ENCODE measurements at regions not wholly inside any gene's neighbourhood (a gene's known extent, or its start where the extent isn't known, plus 50 kb on each side); places are given as distances from the start of the nearest gene placed in this dataset.

DNA sequence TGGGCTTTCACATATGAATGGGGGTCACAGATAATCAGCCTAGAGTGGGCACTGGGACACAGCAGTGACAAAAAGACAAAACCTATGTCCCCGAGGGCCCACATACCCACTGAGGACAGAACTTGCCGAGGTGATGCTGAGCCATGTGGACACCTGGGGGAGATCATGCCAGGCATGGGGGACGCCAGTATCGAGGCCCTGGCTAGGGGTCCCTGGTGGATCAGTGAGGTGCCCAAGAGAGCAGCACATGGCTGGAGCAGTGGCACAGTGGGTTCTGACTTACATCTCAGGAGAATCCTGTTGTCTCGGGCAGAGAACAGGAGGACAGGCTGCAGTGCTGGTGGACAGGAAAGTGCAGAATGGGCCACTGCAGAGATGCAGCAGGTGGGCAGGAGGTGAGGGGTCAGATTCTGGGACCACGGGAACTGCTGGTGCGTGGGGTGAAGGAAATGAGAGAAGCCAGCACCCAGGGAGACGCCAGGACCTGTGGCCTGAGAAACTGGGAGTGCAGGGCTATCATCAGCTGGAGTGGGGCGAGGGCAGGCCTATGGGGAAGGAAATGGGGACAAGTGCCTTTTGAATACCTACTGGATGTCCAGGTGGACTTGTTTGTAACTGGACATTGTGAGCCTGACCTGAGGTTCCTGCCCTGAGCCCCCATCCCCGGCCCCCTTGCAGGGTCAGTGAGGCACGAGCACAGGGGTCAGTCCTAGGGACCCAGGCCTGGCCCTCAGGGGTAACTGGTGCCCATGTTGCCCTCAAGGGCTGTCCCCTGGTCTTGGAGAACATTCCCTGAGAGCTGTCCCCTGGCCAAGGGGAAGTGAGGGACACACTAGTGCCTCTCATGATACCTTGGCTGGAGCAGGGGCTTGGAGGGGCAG lies 91.2 kb upstream of the RET start:
- H2BK15ac ChIP-seq (ENCODE audit: low read depth, poor library complexity, severe bottlenecking): no peak overlapping the region
- H3K14ac ChIP-seq (ENCODE audit: low read length in 2 of 2): no peak overlapping the region
- H4K8ac ChIP-seq (ENCODE audit: low read length): no peak overlapping the region
- no peak for DNase-seq
- no peak overlapping the region for H3K27ac ChIP-seq (ENCODE audit: low read length, poor library complexity, severe bottlenecking)
- H3K4me1 ChIP-seq (ENCODE audit: control insufficient read depth, insufficient read depth, low read depth, low read length): peaks cover 2% of the 10 kb centered on the region
- H3K23ac ChIP-seq (ENCODE audit: low read length in 2 of 2): no peak overlapping the region
- H4K91ac ChIP-seq (ENCODE audit: low read length): no peak overlapping the region
- H3K27me3 ChIP-seq (ENCODE audit: control insufficient read depth in 1 of 2, insufficient read depth in 1 of 2, low read length in 2 of 2): no peaks in the 10 kb centered on the region
- 82% methylated on average over 11 of the region's 11 CpGs for WGBS
- no peak overlapping the region for H2BK5ac ChIP-seq (ENCODE audit: low read depth, low read length, poor library complexity, severe bottlenecking)
- H3K18ac ChIP-seq (ENCODE audit: low read depth in 1 of 2, low read length in 2 of 2): no peak overlapping the region
- H3K36me3 ChIP-seq (ENCODE audit: control insufficient read depth in 1 of 2, insufficient read depth in 2 of 2, low read depth in 1 of 2, low read length in 2 of 2): no peaks in the 10 kb centered on the region
- no peak overlapping the region for H3K4ac ChIP-seq (ENCODE audit: low read depth in 1 of 2, low read length in 2 of 2)
- no peak overlapping the region for H3K9ac ChIP-seq (ENCODE audit: low read length)
- H2AFZ ChIP-seq (ENCODE audit: low read depth, low read length): no peak overlapping the region
- H2BK120ac ChIP-seq (ENCODE audit: low read depth, low read length): no peak overlapping the region
- no peaks in the 10 kb centered on the region for H3K9me3 ChIP-seq (ENCODE audit: control insufficient read depth, low read length)
- no peak overlapping the region for H3K4me2 ChIP-seq (ENCODE audit: low read length, poor library complexity, severe bottlenecking)
- H2AK5ac ChIP-seq (ENCODE audit: low read length, severe bottlenecking): no peak overlapping the region
- H3K79me1 ChIP-seq (replicated peaks; ENCODE audit: low read length, poor library complexity, severe bottlenecking): no peaks in the 10 kb centered on the region
- no peak overlapping the region for H3K4me3 ChIP-seq (ENCODE audit: insufficient read depth in 1 of 2, low read depth in 1 of 2, low read length in 2 of 2)
- H2BK12ac ChIP-seq (ENCODE audit: low read length in 2 of 2): no peak overlapping the region

DNA sequence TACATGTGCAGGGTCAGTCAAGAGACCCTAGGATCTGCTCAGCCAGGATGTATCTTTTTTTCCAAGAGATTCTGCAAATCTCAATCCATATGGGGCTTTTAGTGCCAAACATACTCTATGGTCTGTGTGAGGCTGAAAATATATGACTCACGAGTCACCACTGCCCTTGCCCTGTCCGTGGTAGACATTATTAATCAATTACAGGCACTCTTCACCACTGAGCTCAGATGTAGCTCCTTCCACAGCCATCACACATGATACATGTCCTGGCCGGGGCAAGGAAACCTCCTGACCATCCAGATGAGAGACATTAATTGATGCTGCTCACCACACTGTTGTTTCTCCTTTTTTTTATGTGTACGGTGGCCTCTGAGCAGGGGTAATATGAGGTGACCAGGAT lies 90.2 kb upstream of the RET start:
- no peak overlapping the region for H3K4me2 ChIP-seq (ENCODE audit: low read length, poor library complexity, severe bottlenecking)
- no peak overlapping the region for H2AK5ac ChIP-seq (ENCODE audit: low read length, severe bottlenecking)
- no peak overlapping the region for H3K9ac ChIP-seq (ENCODE audit: low read length)
- no peak overlapping the region for H2AFZ ChIP-seq (ENCODE audit: low read depth, low read length)
- H3K27ac ChIP-seq (ENCODE audit: low read length, poor library complexity, severe bottlenecking): no peak overlapping the region
- no peaks in the 10 kb centered on the region for H3K79me1 ChIP-seq (replicated peaks; ENCODE audit: low read length, poor library complexity, severe bottlenecking)
- no peak overlapping the region for H3K4me3 ChIP-seq (ENCODE audit: insufficient read depth in 1 of 2, low read depth in 1 of 2, low read length in 2 of 2)
- 60% methylated on average over 4 of the region's 4 CpGs for WGBS
- H2BK5ac ChIP-seq (ENCODE audit: low read depth, low read length, poor library complexity, severe bottlenecking): no peak overlapping the region
- no peak overlapping the region for H4K8ac ChIP-seq (ENCODE audit: low read length)
- no peak overlapping the region for H4K91ac ChIP-seq (ENCODE audit: low read length)
- no peak overlapping the region for H3K23ac ChIP-seq (ENCODE audit: low read length in 2 of 2)
- H3K14ac ChIP-seq (ENCODE audit: low read length in 2 of 2): no peak overlapping the region
- no peak overlapping the region for H3K4ac ChIP-seq (ENCODE audit: low read depth in 1 of 2, low read length in 2 of 2)
- no peaks in the 10 kb centered on the region for H3K36me3 ChIP-seq (ENCODE audit: control insufficient read depth in 1 of 2, insufficient read depth in 2 of 2, low read depth in 1 of 2, low read length in 2 of 2)
- H2BK12ac ChIP-seq (ENCODE audit: low read length in 2 of 2): no peak overlapping the region
- H3K18ac ChIP-seq (ENCODE audit: low read depth in 1 of 2, low read length in 2 of 2): no peak overlapping the region
- H2BK120ac ChIP-seq (ENCODE audit: low read depth, low read length): no peak overlapping the region
- no peak for DNase-seq
- H3K9me3 ChIP-seq (ENCODE audit: control insufficient read depth, low read length): no peaks in the 10 kb centered on the region
- H3K4me1 ChIP-seq (ENCODE audit: control insufficient read depth, insufficient read depth, low read depth, low read length): peaks cover 2% of the 10 kb centered on the region
- H2BK15ac ChIP-seq (ENCODE audit: low read depth, poor library complexity, severe bottlenecking): no peak overlapping the region
- no peaks in the 10 kb centered on the region for H3K27me3 ChIP-seq (ENCODE audit: control insufficient read depth in 1 of 2, insufficient read depth in 1 of 2, low read length in 2 of 2)

DNA sequence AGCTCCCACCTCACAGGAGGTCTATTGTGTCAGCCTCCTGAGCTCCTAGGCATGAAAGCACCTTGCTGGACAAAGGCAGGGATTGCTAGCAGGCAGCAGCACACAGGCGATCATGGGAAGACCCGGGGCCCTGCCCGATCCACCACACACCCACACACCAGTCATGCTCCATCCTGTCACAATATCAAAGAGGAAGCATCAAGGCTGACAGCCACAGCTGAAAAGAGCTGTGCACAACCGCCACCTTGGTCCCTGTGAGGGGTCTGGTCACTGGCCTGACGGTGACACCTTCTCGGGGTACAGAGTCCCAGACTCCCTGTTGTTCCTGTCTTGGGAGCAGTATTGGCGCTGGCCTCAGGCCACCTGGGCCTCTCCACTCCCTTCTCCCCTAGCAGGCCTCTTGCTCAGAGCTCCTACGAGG lies 89.7 kb upstream of the RET start:
- H2BK15ac ChIP-seq (ENCODE audit: low read depth, poor library complexity, severe bottlenecking): no peak overlapping the region
- no peak overlapping the region for H2AK5ac ChIP-seq (ENCODE audit: low read length, severe bottlenecking)
- no peaks in the 10 kb centered on the region for H3K4me1 ChIP-seq (ENCODE audit: control insufficient read depth, insufficient read depth, low read depth, low read length)
- no peak overlapping the region for H3K4me2 ChIP-seq (ENCODE audit: low read length, poor library complexity, severe bottlenecking)
- H3K18ac ChIP-seq (ENCODE audit: low read depth in 1 of 2, low read length in 2 of 2): no peak overlapping the region
- H3K79me1 ChIP-seq (replicated peaks; ENCODE audit: low read length, poor library complexity, severe bottlenecking): no peaks in the 10 kb centered on the region
- 88% methylated on average over 6 of the region's 8 CpGs for WGBS
- no peak overlapping the region for H3K9ac ChIP-seq (ENCODE audit: low read length)
- H2BK12ac ChIP-seq (ENCODE audit: low read length in 2 of 2): no peak overlapping the region
- no peak overlapping the region for H2BK120ac ChIP-seq (ENCODE audit: low read depth, low read length)
- H3K36me3 ChIP-seq (ENCODE audit: control insufficient read depth in 1 of 2, insufficient read depth in 2 of 2, low read depth in 1 of 2, low read length in 2 of 2): no peaks in the 10 kb centered on the region
- no peak overlapping the region for H4K91ac ChIP-seq (ENCODE audit: low read length)
- no peaks in the 10 kb centered on the region for H3K9me3 ChIP-seq (ENCODE audit: control insufficient read depth, low read length)
- no peak overlapping the region for H2AFZ ChIP-seq (ENCODE audit: low read depth, low read length)
- peaks cover 0 to 4% of the 10 kb centered on the region in 2 experiments for H3K27me3 ChIP-seq (ENCODE audit: control insufficient read depth in 1 of 2, insufficient read depth in 1 of 2, low read length in 2 of 2)
- H3K14ac ChIP-seq (ENCODE audit: low read length in 2 of 2): no peak overlapping the region
- H3K27ac ChIP-seq (ENCODE audit: low read length, poor library complexity, severe bottlenecking): no peak overlapping the region
- DNase-seq: no peak
- no peak overlapping the region for H2BK5ac ChIP-seq (ENCODE audit: low read depth, low read length, poor library complexity, severe bottlenecking)
- no peak overlapping the region for H4K8ac ChIP-seq (ENCODE audit: low read length)
- no peak overlapping the region for H3K4me3 ChIP-seq (ENCODE audit: insufficient read depth in 1 of 2, low read depth in 1 of 2, low read length in 2 of 2)
- H3K23ac ChIP-seq (ENCODE audit: low read length in 2 of 2): no peak overlapping the region
- no peak overlapping the region for H3K4ac ChIP-seq (ENCODE audit: low read depth in 1 of 2, low read length in 2 of 2)

DNA sequence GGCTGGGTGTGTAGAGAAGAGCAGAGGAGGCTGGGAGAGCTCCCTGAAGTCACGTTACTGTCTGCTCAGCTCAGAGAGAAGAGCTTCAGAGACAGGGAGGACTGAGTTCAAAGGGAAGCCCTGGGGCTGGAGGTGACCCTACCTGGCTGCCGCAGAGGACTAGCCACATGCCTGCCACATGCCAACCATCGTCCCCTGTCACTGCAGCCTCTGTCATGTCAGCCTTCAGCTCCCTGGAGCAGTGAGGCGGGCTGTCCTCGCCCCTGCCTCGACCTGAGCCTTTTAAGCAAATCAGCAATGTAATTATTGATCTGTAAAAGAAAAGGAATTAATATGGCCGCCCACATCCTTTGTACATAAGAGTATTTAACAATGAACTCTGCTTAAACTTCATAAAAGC lies 89.3 kb upstream of the RET start:
- Histone ChIP-seq H3K4me2 (ENCODE audit: low read length, poor library complexity, severe bottlenecking) (no peak overlapping the region), H2AK5ac (ENCODE audit: low read length, severe bottlenecking) (no peak overlapping the region), H2BK5ac (ENCODE audit: low read depth, low read length, poor library complexity, severe bottlenecking) (no peak overlapping the region), H3K9ac (ENCODE audit: low read length) (no peak overlapping the region), H2BK120ac (ENCODE audit: low read depth, low read length) (no peak overlapping the region), H3K27ac (ENCODE audit: low read length, poor library complexity, severe bottlenecking) (no peak overlapping the region), H2BK15ac (ENCODE audit: low read depth, poor library complexity, severe bottlenecking) (no peak overlapping the region), H3K4me1 (ENCODE audit: control insufficient read depth, insufficient read depth, low read depth, low read length) (no peaks in the 10 kb centered on the region), H2BK12ac (ENCODE audit: low read length in 2 of 2) (no peak overlapping the region), H3K79me1 (replicated peaks; ENCODE audit: low read length, poor library complexity, severe bottlenecking) (no peaks in the 10 kb centered on the region), H4K8ac (ENCODE audit: low read length) (no peak overlapping the region), H3K4ac (ENCODE audit: low read depth in 1 of 2, low read length in 2 of 2) (no peak overlapping the region), H2AFZ (ENCODE audit: low read depth, low read length) (no peak overlapping the region), H3K18ac (ENCODE audit: low read depth in 1 of 2, low read length in 2 of 2) (no peak overlapping the region), H3K36me3 (ENCODE audit: control insufficient read depth in 1 of 2, insufficient read depth in 2 of 2, low read depth in 1 of 2, low read length in 2 of 2) (no peaks in the 10 kb centered on the region), H3K23ac (ENCODE audit: low read length in 2 of 2) (no peak overlapping the region), H3K14ac (ENCODE audit: low read length in 2 of 2) (no peak overlapping the region), H3K27me3 (ENCODE audit: control insufficient read depth in 1 of 2, insufficient read depth in 1 of 2, low read length in 2 of 2) (peaks cover 0 to 4% of the 10 kb centered on the region in 2 experiments), H4K91ac (ENCODE audit: low read length) (no peak overlapping the region), H3K4me3 (ENCODE audit: insufficient read depth in 1 of 2, low read depth in 1 of 2, low read length in 2 of 2) (no peak overlapping the region), H3K9me3 (ENCODE audit: control insufficient read depth, low read length) (no peaks in the 10 kb centered on the region)
- no peak for DNase-seq
- 71% methylated on average over 5 of the region's 7 CpGs for WGBS

All from mesenchymal stem cell (in vitro differentiated cells and primary cell).